ENCODE measurements at regions not wholly inside any gene's neighbourhood (a gene's known extent, or its start where the extent isn't known, plus 50 kb on each side); places are given as distances from the start of the nearest gene placed in this dataset.

DNA sequence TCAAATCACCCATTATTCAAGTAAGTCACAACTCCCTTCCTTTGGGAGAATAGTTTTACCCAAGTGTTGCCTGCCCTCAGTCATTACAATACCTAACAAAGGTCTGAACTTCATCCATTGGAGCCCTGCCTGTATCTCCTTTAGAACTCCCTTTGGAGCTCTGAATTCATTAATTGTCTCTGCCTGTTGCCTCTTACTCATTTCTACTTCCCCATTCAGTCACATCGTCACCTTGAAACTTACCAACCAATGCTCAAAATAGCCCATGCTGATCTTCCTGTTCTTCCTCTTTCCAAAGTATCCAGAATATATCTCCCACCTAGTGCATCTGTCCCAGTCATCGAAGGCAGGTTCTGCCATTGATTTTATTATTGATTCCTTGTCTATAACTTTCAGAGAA is 120.7 kb upstream of the ADGRF1 start:
- TF ChIP-seq POLR2AphosphoS5 (IDR thresholded peaks at IDR 0.05; ENCODE audit: low read depth, low read length) (no peak), NFYC (CRISPR knock-in tag; IDR thresholded peaks at IDR 0.05) (no peak), ZNF207 (IDR thresholded peaks at IDR 0.05; ENCODE audit: borderline replicate concordance) (no peak), NFIB (CRISPR knock-in tag; IDR thresholded peaks at IDR 0.05; ENCODE audit: borderline replicate concordance) (no peak), TAF1 (CRISPR knock-in tag; IDR thresholded peaks at IDR 0.05) (no peak), RFX5 (IDR thresholded peaks at IDR 0.05; ENCODE audit: low read depth, low read length) (no peak), SRF (IDR thresholded peaks at IDR 0.05; ENCODE audit: low read depth, low read length) (no peak), ZNF724P (CRISPR knock-in tag; IDR thresholded peaks at IDR 0.05; ENCODE audit: borderline replicate concordance) (no peak), NR2F6 (IDR thresholded peaks at IDR 0.05) (no peak), NR2F6 (CRISPR knock-in tag; IDR thresholded peaks at IDR 0.05) (no peak)
